ENCODE measurements at regions not wholly inside any gene's neighbourhood (a gene's known extent, or its start where the extent isn't known, plus 50 kb on each side); places are given as distances from the start of the nearest gene placed in this dataset.

DNA sequence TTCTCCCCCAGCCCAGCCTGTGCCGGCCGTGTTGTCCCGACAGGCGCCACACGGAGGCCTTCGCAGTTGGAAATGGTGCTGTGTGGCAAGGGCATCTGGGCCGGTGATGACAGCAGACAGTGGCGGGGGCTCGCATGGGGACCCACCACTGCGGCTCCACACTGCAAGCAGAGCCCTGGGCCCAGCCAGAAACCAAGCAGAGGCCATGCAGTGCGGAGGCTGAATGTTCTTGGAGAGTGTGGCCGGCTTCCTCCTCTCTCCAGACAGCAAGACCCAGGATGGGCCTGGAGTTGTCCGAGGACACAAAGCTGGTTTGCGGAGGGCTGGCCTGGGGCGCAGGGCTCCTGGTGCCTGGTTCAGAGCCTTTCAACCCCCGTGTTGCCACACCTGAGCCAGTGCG, 104.6 kb downstream of the SIK1 start:
- intact Hi-C loops (cut with micrococcal nuclease; ENCODE audit: unreplicated experiment), result no loop called here
- no peak for DNase-seq
- no peak overlapping the region for H3K4me3 Mint-ChIP-seq (ENCODE audit: low read depth, unreplicated experiment)
- TF ChIP-seq, protein P1, sequence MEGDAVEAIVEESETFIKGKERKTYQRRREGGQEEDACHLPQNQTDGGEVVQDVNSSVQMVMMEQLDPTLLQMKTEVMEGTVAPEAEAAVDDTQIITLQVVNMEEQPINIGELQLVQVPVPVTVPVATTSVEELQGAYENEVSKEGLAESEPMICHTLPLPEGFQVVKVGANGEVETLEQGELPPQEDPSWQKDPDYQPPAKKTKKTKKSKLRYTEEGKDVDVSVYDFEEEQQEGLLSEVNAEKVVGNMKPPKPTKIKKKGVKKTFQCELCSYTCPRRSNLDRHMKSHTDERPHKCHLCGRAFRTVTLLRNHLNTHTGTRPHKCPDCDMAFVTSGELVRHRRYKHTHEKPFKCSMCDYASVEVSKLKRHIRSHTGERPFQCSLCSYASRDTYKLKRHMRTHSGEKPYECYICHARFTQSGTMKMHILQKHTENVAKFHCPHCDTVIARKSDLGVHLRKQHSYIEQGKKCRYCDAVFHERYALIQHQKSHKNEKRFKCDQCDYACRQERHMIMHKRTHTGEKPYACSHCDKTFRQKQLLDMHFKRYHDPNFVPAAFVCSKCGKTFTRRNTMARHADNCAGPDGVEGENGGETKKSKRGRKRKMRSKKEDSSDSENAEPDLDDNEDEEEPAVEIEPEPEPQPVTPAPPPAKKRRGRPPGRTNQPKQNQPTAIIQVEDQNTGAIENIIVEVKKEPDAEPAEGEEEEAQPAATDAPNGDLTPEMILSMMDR (IDR thresholded peaks at IDR 0.05; ENCODE audit: unreplicated experiment), result no peak
- CTCF ChIA-PET, result no interaction called here
- no peak overlapping the region for H3K27ac Mint-ChIP-seq (ENCODE audit: unreplicated experiment)
- no peaks in the 10 kb centered on the region for H3K4me1 Mint-ChIP-seq (ENCODE audit: low read depth, unreplicated experiment)
- no peaks in the 10 kb centered on the region for H3K36me3 Mint-ChIP-seq (ENCODE audit: insufficient read depth, unreplicated experiment)
- H3K9me3 Mint-ChIP-seq (ENCODE audit: low read depth, unreplicated experiment), result no peaks in the 10 kb centered on the region
- BruUV-seq (replicated peaks), result no TSS peak
- no peaks in the 10 kb centered on the region for H3K27me3 Mint-ChIP-seq (ENCODE audit: unreplicated experiment)

DNA sequence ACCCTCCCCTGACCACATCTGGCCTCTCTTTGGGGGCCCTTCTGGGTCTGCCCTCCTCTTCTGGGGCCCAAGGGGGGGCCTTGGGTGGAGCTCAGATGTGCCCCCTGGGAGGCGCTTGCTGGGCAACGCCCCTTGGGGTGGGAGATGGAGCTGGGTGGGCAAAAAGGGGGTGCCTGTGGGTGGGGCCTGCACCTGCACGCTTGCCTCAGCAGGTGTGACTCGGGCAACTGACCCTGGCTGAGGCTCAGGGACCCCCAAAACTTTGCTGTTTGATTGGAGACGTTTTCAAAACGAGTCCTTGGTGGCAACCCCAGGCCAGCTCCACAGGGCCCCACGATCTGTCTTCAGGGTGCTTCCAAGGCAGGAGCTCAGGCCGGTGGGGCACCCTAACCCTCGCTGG, 105.3 kb downstream of the SIK1 start:
- Mint-ChIP-seq H3K27ac (ENCODE audit: unreplicated experiment) (no peak overlapping the region), H3K9me3 (ENCODE audit: low read depth, unreplicated experiment) (no peaks in the 10 kb centered on the region), H3K4me1 (ENCODE audit: low read depth, unreplicated experiment) (no peaks in the 10 kb centered on the region), H3K36me3 (ENCODE audit: insufficient read depth, unreplicated experiment) (no peaks in the 10 kb centered on the region), H3K4me3 (ENCODE audit: low read depth, unreplicated experiment) (no peak overlapping the region), H3K27me3 (ENCODE audit: unreplicated experiment) (no peaks in the 10 kb centered on the region)
- no peak for DNase-seq
- intact Hi-C loops (cut with micrococcal nuclease; ENCODE audit: unreplicated experiment), result no loop called here
- CTCF ChIA-PET, result no interaction called here
- no TSS peak for BruUV-seq (replicated peaks)
- TF ChIP-seq, protein P1 (IDR thresholded peaks at IDR 0.05; ENCODE audit: unreplicated experiment), result no peak

DNA sequence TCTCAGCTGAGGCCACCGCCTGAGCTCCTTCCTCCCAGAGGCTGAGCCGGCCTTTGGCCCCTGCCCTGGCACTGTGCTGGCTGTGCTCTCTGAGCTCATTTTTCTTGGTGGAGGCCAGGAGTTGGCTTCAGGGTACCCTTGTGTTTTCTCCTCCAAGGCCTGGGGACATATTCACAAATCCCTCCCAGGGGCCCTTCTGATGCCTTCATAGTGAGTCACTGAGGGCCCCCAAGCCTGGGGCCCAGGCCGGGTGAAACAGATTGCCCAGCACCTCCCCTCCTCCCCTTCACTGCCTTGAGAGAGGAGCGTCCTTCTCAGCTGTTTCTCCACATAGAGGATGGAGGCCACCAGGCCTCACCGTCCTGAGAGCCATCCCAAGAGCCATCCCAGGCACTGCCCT, 105.8 kb downstream of the SIK1 start:
- intact Hi-C loops (cut with micrococcal nuclease; ENCODE audit: unreplicated experiment), result no loop called here
- no TSS peak for BruUV-seq (replicated peaks)
- H3K36me3 Mint-ChIP-seq (ENCODE audit: insufficient read depth, unreplicated experiment), result no peaks in the 10 kb centered on the region
- H3K27me3 Mint-ChIP-seq (ENCODE audit: unreplicated experiment), result no peaks in the 10 kb centered on the region
- CTCF ChIA-PET, result no interaction called here
- TF ChIP-seq, protein P1 (IDR thresholded peaks at IDR 0.05; ENCODE audit: unreplicated experiment), result no peak
- H3K9me3 Mint-ChIP-seq (ENCODE audit: low read depth, unreplicated experiment), result no peaks in the 10 kb centered on the region
- no peak overlapping the region for H3K27ac Mint-ChIP-seq (ENCODE audit: unreplicated experiment)
- H3K4me1 Mint-ChIP-seq (ENCODE audit: low read depth, unreplicated experiment), result no peaks in the 10 kb centered on the region
- H3K4me3 Mint-ChIP-seq (ENCODE audit: low read depth, unreplicated experiment), result no peak overlapping the region
- DNase-seq, result no peak

DNA sequence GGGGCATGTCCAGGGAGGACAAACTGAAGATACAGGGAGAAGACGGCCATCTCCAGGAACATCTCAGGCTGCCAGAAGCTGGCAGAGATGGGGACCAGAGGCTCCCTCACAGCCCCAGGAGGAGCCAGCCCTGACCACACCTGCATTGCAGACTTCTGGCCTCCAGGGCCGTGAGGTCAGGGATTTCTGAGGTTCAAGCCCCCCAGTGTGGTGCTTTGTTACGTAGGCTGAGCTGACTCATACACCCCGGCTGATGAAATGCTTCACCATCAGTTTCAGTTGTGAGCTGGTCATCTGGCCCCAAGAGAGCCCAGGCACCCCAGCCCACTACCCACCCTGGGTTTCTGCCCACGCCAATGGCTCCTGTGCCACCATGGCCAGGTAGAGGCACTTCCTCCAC, 106.4 kb downstream of the SIK1 start:
- H3K36me3 Mint-ChIP-seq (ENCODE audit: insufficient read depth, unreplicated experiment), result no peaks in the 10 kb centered on the region
- no peaks in the 10 kb centered on the region for H3K9me3 Mint-ChIP-seq (ENCODE audit: low read depth, unreplicated experiment)
- no peak for DNase-seq
- H3K4me1 Mint-ChIP-seq (ENCODE audit: low read depth, unreplicated experiment), result no peaks in the 10 kb centered on the region
- H3K27ac Mint-ChIP-seq (ENCODE audit: unreplicated experiment), result no peak overlapping the region
- H3K4me3 Mint-ChIP-seq (ENCODE audit: low read depth, unreplicated experiment), result no peak overlapping the region
- no TSS peak for BruUV-seq (replicated peaks)
- TF ChIP-seq, protein P1 (IDR thresholded peaks at IDR 0.05; ENCODE audit: unreplicated experiment), result no peak
- CTCF ChIA-PET, result no interaction called here
- intact Hi-C loops (cut with micrococcal nuclease; ENCODE audit: unreplicated experiment), result no loop called here
- H3K27me3 Mint-ChIP-seq (ENCODE audit: unreplicated experiment), result no peaks in the 10 kb centered on the region

Measured in Calu3 (cell line).